ENCODE measurements at regions not wholly inside any gene's neighbourhood (a gene's known extent, or its start where the extent isn't known, plus 50 kb on each side); places are given as distances from the start of the nearest gene placed in this dataset.

DNA sequence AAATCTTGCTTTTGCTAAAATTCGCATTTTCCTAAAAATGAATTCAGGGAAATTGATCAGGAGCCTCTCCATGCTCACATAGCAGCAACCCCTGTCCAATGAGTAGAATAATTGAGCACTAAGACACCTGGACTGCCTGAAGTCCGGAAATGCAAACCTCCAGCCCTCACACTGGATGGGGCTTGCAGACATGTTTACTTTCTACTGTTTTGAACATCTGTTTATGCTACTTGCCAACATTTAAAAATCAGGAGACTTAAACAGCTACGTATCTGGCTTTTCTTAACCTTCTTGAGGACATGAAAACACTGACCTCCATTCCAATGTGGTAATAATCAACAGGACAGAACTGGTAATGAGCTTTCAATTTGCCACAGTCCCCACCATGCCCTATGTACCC lies 184.4 kb downstream of the SHOX2 start:
- Mint-ChIP-seq H3K4me3 (ENCODE audit: unreplicated experiment) (no peak overlapping the region), H3K9me3 (ENCODE audit: low read depth) (peaks cover 5% of the 10 kb centered on the region), H3K27ac (ENCODE audit: unreplicated experiment) (no peak overlapping the region), H3K4me1 (ENCODE audit: low read depth) (no peaks in the 10 kb centered on the region), H3K36me3 (ENCODE audit: low read depth) (no peaks in the 10 kb centered on the region), H3K27me3 (ENCODE audit: low read depth) (peaks cover 28% of the 10 kb centered on the region)
- no peak for DNase-seq (ENCODE audit: low spot score)
- TF ChIP-seq, protein P1, sequence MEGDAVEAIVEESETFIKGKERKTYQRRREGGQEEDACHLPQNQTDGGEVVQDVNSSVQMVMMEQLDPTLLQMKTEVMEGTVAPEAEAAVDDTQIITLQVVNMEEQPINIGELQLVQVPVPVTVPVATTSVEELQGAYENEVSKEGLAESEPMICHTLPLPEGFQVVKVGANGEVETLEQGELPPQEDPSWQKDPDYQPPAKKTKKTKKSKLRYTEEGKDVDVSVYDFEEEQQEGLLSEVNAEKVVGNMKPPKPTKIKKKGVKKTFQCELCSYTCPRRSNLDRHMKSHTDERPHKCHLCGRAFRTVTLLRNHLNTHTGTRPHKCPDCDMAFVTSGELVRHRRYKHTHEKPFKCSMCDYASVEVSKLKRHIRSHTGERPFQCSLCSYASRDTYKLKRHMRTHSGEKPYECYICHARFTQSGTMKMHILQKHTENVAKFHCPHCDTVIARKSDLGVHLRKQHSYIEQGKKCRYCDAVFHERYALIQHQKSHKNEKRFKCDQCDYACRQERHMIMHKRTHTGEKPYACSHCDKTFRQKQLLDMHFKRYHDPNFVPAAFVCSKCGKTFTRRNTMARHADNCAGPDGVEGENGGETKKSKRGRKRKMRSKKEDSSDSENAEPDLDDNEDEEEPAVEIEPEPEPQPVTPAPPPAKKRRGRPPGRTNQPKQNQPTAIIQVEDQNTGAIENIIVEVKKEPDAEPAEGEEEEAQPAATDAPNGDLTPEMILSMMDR (IDR thresholded peaks at IDR 0.05), result no peak

DNA sequence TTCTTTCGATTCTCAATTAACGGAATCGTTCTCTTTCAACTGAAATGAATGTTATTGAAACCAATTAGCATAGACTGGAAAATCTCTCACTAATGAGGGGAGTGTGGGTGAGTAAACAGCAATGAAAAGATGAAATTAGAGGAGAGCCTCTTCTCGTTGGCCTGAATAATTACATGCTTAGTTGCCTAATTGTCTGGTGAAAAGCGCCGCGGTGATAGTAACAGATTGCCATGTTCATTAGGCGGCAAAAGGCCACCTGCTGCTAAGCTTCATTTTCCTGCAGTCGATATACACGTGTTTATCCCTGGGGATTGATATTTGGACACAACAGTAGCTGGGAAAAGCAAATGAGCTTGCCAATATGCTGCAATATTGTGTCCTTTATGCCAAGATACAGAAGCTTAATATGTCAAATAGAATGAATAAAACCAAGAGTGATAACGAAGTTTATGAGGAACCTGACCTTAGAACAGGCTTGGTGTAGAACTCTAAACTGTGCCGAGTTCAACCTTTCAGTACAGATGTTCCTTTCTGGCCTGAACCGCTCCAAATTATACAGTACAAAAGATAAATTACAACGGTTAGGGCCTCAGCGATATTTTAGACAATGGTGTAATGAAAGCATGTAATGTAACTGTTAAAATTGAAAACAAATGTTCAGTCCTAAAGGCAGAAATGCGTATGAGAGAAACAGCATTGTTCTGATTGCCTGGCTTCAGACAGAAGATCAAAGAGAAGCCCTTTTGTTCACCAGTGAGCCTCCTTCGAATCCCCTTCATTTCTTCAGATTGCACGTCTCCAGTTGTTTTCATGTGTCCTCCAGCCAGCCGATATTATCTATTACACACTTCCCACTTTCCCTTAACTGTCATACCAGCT lies 185.2 kb downstream of the SHOX2 start:
- no peak overlapping the region for H3K27ac Mint-ChIP-seq (ENCODE audit: unreplicated experiment)
- no peak for DNase-seq (ENCODE audit: low spot score)
- H3K36me3 Mint-ChIP-seq (ENCODE audit: low read depth), result no peaks in the 10 kb centered on the region
- H3K4me1 Mint-ChIP-seq (ENCODE audit: low read depth), result no peaks in the 10 kb centered on the region
- TF ChIP-seq, protein P1 (IDR thresholded peaks at IDR 0.05), result no peak
- peaks cover 28% of the 10 kb centered on the region for H3K27me3 Mint-ChIP-seq (ENCODE audit: low read depth)
- H3K4me3 Mint-ChIP-seq (ENCODE audit: unreplicated experiment), result no peak overlapping the region
- H3K9me3 Mint-ChIP-seq (ENCODE audit: low read depth), result peaks cover 5% of the 10 kb centered on the region

DNA sequence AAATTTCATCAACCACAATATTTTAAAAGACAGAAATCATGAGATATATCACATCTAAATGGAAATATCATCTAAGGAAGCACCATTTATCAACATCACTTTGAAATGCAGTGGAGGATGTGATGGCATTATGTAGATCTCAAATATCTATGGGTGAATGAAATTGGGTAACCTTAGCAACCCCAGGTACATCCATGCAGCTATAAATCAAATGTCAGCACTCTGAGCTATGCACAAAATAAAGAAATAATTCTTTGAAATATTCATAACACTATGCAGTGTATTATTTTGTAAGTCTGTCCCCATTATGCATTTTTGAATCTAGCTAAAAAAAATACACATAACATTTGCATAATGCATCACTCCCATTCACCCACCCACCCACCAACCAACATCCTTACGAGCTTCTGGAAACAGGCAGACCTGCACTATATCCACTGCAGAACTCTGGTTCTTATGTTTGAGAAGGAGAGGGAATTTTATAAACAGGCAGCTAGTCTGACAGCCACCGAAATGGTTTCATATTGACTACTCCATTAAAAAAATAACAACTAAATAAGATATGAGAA lies 186.8 kb downstream of the SHOX2 start:
- no peak for DNase-seq (ENCODE audit: low spot score)
- Mint-ChIP-seq H3K9me3 (ENCODE audit: low read depth) (no peaks in the 10 kb centered on the region), H3K4me3 (ENCODE audit: unreplicated experiment) (no peak overlapping the region), H3K27ac (ENCODE audit: unreplicated experiment) (no peak overlapping the region), H3K4me1 (ENCODE audit: low read depth) (peaks cover 3% of the 10 kb centered on the region), H3K36me3 (ENCODE audit: low read depth) (no peaks in the 10 kb centered on the region), H3K27me3 (ENCODE audit: low read depth) (peaks cover 18% of the 10 kb centered on the region)
- TF ChIP-seq, protein P1 (IDR thresholded peaks at IDR 0.05), result no peak

DNA sequence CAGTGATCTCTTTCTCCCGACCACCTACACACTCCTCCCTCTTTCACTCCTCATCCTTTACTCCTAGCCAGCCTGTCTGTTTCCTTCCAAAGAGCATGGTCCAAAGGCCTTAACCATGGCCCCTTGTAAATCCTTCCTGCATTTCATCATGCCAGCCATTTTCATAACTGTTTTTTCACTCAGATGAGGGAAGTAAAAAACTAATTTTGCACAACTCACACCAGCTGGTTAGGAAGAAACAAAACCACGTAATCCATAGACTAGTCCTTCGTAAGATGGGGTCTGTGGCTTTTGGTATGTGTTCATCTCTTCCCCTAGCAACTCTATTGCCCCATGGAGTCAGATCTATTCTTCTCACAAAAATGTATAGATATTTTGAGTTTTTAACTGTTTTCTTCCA lies 187.8 kb downstream of the SHOX2 start:
- Mint-ChIP-seq H3K4me3 (ENCODE audit: unreplicated experiment) (no peak overlapping the region), H3K36me3 (ENCODE audit: low read depth) (no peaks in the 10 kb centered on the region), H3K4me1 (ENCODE audit: low read depth) (peaks cover 13% of the 10 kb centered on the region), H3K27me3 (ENCODE audit: low read depth) (peaks cover 15% of the 10 kb centered on the region), H3K27ac (ENCODE audit: unreplicated experiment) (no peak overlapping the region), H3K9me3 (ENCODE audit: low read depth) (no peaks in the 10 kb centered on the region)
- TF ChIP-seq, protein P1 (IDR thresholded peaks at IDR 0.05), result no peak
- no peak for DNase-seq (ENCODE audit: low spot score)

DNA sequence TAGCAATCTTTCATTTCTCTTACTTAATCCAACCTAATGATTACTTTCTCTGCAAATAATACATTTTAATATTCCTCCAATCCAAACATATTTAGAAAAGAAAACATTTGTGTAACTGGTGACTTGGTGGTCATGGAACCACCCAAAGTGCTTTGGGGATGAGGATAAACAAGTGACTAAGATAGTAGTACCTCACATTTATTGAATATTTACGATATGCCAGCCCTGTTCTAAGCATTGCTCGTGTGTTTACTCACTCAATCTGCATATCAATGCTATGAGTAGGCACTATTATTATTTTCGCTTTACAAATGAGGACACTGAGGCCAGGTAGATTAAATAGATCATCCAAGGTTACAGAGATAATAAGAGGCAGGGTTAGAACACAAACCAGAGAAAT lies 189.5 kb downstream of the SHOX2 start:
- Mint-ChIP-seq H3K9me3 (ENCODE audit: low read depth) (no peaks in the 10 kb centered on the region), H3K27me3 (ENCODE audit: low read depth) (peaks cover 10% of the 10 kb centered on the region)

More for the DNA sequence above, 189.5 kb downstream of the SHOX2 start:
- TF ChIP-seq, protein P1 (IDR thresholded peaks at IDR 0.05), result no peak
- Mint-ChIP-seq H3K4me3 (ENCODE audit: unreplicated experiment) (no peak overlapping the region), H3K27ac (ENCODE audit: unreplicated experiment) (no peak overlapping the region), H3K4me1 (ENCODE audit: low read depth) (peaks cover 23% of the 10 kb centered on the region), H3K36me3 (ENCODE audit: low read depth) (no peaks in the 10 kb centered on the region)
- DNase-seq (ENCODE audit: low spot score), result no peak
